Progenitor cell of endocrine pancreas (in vitro differentiated cells): ENCODE measurements at regions not wholly inside any gene's neighbourhood (a gene's known extent, or its start where the extent isn't known, plus 50 kb on each side); places are given as distances from the start of the nearest gene placed in this dataset.

Experiments
- DNase-seq: peaks from one replicate; pipeline ENCODE4 v3.0.0; 2021; ENCODE audit warnings: low spot score; ENCODE audit not compliant: unreplicated experiment
- H3K27ac Mint-ChIP-seq: 2 replicates; pipeline ENCODE4 v1.8.0; 2021; ENCODE audit warnings: mild to moderate bottlenecking, moderate library complexity, mixed read lengths
- H3K27me3 Mint-ChIP-seq: 2 replicates; pipeline ENCODE4 v1.8.0; 2021; ENCODE audit warnings: mixed read lengths
- H3K36me3 Mint-ChIP-seq: 2 replicates; pipeline ENCODE4 v1.8.0; 2022; ENCODE audit warnings: mixed read lengths; ENCODE audit not compliant: insufficient read depth
- H3K4me1 Mint-ChIP-seq: 2 replicates; pipeline ENCODE4 v1.8.0; 2021; ENCODE audit warnings: low read depth, mixed read lengths
- H3K4me3 Mint-ChIP-seq: 2 replicates; pipeline ENCODE4 v1.8.0; 2021; ENCODE audit warnings: low read depth, mild to moderate bottlenecking, moderate library complexity, mixed read lengths
- H3K9me3 Mint-ChIP-seq: 2 replicates; pipeline ENCODE4 v1.8.0; 2021; ENCODE audit warnings: low read depth, mixed read lengths
- TF ChIP-seq, protein P1 (sequence below): fragments of 200-600 bp; sonication (generic); IDR thresholded peaks from one replicate; pipeline ENCODE4 v1.5.0; 2021; ENCODE audit warnings: antibody characterized with exemption, mild to moderate bottlenecking; ENCODE audit not compliant: unreplicated experiment

DNA sequence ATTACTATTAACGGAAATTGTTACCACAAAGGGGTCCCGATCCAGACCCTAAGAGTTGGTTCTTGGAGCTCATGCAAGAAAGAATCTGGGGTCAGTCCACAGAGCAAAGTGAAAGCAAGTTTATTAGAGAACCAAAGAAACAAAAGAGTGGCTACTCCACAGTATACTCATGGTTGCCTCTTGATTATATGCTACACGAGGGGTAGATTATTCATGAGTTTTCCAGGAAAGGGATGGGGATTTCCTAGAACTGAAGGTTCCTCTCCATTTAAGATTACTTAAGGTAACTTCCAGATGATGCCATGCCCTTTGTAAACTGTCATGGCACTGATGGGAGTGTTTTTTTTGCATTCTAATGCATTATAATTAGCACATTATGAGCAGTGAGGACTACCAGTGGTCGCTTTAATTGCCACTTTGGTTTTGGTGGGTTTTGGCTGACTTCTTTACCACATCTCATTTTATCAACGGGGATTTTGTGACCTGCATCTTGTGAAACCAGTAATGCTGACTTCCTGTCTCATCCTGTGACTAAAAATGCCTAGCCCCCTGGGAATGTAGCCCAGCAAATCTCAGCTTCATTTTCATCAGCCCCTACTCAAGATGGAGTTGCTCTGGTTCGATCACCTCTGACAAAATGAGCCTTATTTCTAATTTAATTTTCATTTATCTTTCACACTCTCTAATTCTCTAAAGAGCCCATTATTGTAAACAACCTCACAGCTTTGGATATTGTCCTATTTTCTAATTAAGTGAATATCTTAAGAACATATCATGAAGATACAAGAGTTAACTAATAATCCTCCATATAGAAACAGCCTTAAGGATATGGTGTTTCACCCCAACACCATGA lies 336.3 kb downstream of the RASEF start:
- Mint-ChIP-seq H3K9me3 (no peaks in the 10 kb centered on the region), H3K27ac (no peak overlapping the region), H3K4me1 (no peaks in the 10 kb centered on the region), H3K36me3 (no peaks in the 10 kb centered on the region), H3K27me3 (no peaks in the 10 kb centered on the region), H3K4me3 (no peak overlapping the region)
- TF ChIP-seq, protein P1, sequence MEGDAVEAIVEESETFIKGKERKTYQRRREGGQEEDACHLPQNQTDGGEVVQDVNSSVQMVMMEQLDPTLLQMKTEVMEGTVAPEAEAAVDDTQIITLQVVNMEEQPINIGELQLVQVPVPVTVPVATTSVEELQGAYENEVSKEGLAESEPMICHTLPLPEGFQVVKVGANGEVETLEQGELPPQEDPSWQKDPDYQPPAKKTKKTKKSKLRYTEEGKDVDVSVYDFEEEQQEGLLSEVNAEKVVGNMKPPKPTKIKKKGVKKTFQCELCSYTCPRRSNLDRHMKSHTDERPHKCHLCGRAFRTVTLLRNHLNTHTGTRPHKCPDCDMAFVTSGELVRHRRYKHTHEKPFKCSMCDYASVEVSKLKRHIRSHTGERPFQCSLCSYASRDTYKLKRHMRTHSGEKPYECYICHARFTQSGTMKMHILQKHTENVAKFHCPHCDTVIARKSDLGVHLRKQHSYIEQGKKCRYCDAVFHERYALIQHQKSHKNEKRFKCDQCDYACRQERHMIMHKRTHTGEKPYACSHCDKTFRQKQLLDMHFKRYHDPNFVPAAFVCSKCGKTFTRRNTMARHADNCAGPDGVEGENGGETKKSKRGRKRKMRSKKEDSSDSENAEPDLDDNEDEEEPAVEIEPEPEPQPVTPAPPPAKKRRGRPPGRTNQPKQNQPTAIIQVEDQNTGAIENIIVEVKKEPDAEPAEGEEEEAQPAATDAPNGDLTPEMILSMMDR: no peak
- DNase-seq: no peak

DNA sequence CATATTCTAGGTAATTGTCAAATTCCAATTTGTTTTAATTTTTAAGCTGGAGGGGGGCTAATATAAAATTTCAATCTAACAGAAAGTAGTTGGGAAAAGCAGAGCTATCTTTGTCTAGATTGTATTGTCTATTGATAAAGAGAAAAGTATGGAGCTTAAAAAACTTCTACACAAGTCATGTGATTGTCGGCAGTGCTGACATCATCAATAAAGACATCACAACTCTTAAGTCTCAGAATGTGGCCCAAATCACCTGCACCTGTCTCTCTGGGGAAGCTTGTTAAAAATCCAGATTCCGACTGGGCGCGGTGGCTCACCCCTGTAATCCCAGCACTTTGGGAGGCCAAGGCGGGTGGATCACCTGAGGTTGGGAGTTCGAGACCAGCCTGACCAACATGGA lies 333.8 kb downstream of the RASEF start:
- H3K9me3 Mint-ChIP-seq: no peaks in the 10 kb centered on the region
- H3K36me3 Mint-ChIP-seq: no peaks in the 10 kb centered on the region
- H3K4me1 Mint-ChIP-seq: no peaks in the 10 kb centered on the region
- H3K27me3 Mint-ChIP-seq: no peaks in the 10 kb centered on the region
- H3K4me3 Mint-ChIP-seq: no peak overlapping the region
- H3K27ac Mint-ChIP-seq: no peak overlapping the region
- no peak for DNase-seq
- TF ChIP-seq, protein P1: no peak

DNA sequence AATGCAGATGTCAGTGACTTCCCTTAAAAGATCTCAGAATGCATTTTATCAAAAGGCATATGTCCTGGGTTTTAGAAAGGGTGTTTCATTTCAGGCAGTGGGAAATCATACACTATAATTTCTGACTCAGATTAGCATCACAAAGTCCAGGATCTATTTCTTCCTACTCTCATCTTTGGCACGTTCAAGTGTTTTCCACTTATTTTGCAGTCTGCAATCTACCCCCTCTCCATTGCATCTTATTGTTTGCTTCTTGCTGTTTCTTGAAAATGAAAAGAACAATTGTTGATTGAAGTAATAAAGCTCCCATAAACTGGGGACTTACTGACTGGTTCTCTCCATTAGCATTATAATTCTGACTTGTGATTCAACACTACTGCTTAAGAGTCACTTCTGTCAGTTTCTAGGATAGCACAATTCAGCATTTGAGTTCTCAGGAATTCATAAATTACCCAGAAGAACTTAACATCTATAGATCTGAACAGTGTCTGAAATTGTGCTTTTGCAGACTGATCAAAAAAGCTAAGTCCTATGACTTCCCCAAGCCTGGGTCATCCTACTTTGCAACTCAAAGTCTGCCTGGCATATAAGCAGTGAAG lies 332.9 kb downstream of the RASEF start:
- Mint-ChIP-seq H3K36me3 (no peaks in the 10 kb centered on the region), H3K27ac (no peak overlapping the region), H3K9me3 (no peaks in the 10 kb centered on the region), H3K27me3 (no peaks in the 10 kb centered on the region), H3K4me1 (no peaks in the 10 kb centered on the region), H3K4me3 (no peak overlapping the region)
- TF ChIP-seq, protein P1: no peak
- no peak for DNase-seq

DNA sequence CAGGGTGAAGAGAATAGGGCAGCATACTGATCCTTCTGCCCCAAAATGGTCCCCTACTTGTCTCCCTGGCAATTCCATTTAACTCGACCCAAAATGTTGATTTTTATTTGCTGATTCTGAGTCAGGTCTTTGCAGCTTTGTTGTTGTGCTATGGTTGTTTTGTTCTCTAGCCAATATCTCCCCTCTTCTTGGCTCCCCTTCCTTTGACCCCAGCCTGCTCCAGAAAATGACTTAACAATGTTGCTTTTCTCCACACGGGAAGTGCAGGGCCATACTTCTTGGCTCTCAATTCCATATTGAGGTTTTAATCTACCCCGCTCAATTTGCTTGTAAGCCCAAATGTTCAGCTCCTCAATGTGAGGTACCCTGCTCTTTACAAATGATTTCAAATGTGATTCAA lies 330.0 kb downstream of the RASEF start:
- no peaks in the 10 kb centered on the region for H3K4me1 Mint-ChIP-seq
- TF ChIP-seq, protein P1: no peak
- H3K9me3 Mint-ChIP-seq: no peaks in the 10 kb centered on the region
- H3K27me3 Mint-ChIP-seq: no peaks in the 10 kb centered on the region
- no peak for DNase-seq
- no peaks in the 10 kb centered on the region for H3K36me3 Mint-ChIP-seq
- no peak overlapping the region for H3K27ac Mint-ChIP-seq
- H3K4me3 Mint-ChIP-seq: no peak overlapping the region

DNA sequence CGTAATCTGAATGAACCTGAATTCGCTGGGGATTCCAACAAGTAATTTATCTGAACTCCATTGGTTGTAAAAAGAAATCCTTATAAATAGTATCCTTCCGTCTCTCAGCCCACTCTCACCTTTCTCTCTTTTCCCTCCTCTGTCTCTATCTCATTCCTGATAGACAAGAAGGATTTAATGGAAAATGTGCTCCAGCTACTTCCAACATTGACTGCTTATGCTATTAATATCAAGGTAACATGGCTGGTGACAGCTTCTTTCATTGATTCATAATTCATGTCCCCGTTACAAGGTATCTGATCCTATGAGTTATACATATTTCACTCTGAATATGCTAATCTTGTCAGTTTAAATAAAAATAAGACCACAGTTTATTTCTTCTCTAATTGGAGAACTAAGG lies 326.8 kb downstream of the RASEF start:
- no peaks in the 10 kb centered on the region for H3K4me1 Mint-ChIP-seq
- no peak for DNase-seq
- no peaks in the 10 kb centered on the region for H3K36me3 Mint-ChIP-seq
- no peak overlapping the region for H3K27ac Mint-ChIP-seq
- no peak overlapping the region for H3K4me3 Mint-ChIP-seq
- TF ChIP-seq, protein P1: no peak
- H3K27me3 Mint-ChIP-seq: no peaks in the 10 kb centered on the region
- no peaks in the 10 kb centered on the region for H3K9me3 Mint-ChIP-seq
